HCT116 (cell line): ENCODE measurements at regions not wholly inside any gene's neighbourhood (a gene's known extent, or its start where the extent isn't known, plus 50 kb on each side); places are given as distances from the start of the nearest gene placed in this dataset.

ENCODE experiments used
- ATAC-seq: fragments of 200-7000 bp; cut with Tn5 transposase; 2 replicates; pipeline ENCODE4 v1.9.1; 2020; ENCODE audit warnings: mild to moderate bottlenecking, moderate library complexity
- BruUV-seq: library from RNA; stranded (reverse); fragments of 400-500 nt; replicated peaks from 2 replicates; lab custom pipeline; 2021; lab: Mats Ljungman, UMichigan
- CTCF ChIA-PET: fragments of 300-600 bp; sonication (Branson Sonifier 250); formaldehyde crosslinking; loops from one replicate; lab custom pipeline; 2021; ENCODE audit warnings: antibody characterized with exemption; lab: Charles Lee
- POLR2A ChIA-PET: fragments of 300-600, 350-600 bp; sonication (Branson Sonifier 250); formaldehyde crosslinking; loops from one replicate; lab custom pipeline; 2021; ENCODE audit warnings: antibody characterized with exemption; lab: Charles Lee
- RAD21 ChIA-PET, 2 experiments: fragments of 300-600 bp; sonication (Branson Sonifier 250); formaldehyde crosslinking; loops; one replicate each; lab custom pipeline; 2023; ENCODE audit warnings: low total read pairs in 2 of 2; ENCODE audit not compliant: uncharacterized antibody in 2 of 2, unreplicated experiment in 2 of 2, low non-redundant PET in 1 of 2; lab: Charles Lee
- DNase-seq: peaks from one replicate; pipeline ENCODE4 v3.0.0-alpha.2; 2010; ENCODE audit warnings: low read depth, low spot score
- H2AFZ ChIP-seq: fragments of 200-600 bp; shearing (Covaris generic), sonication (generic); 2 replicates; pipeline ENCODE4 v1.6.1; 2017; ENCODE audit warnings: low read depth, mixed run types, mixed read lengths, antibody characterized with exemption, low read length; ENCODE audit not compliant: poor library complexity, severe bottlenecking
- H3K27ac ChIP-seq: 2 replicates; pipeline ENCODE4 v1.5.1; 2012; ENCODE audit warnings: low read depth, low read length
- H3K27me3 ChIP-seq: fragments of 200-600 bp; sonication (generic); 2 replicates; pipeline ENCODE4 v1.6.1; 2016; ENCODE audit warnings: mixed run types, low read length, mixed read lengths; ENCODE audit not compliant: insufficient read depth
- H3K36me3 ChIP-seq, 2 experiments: fragments of 200-500 bp in 1 of 2; fragments of 200-600 bp in 1 of 2; sonication (Bioruptor generic) in 1 of 2; sonication (generic) in 1 of 2; 2 replicates each; pipeline versions ENCODE4 v1.5.1 to v1.6.1; 2014 to 2016; ENCODE audit warnings: low read length in 2 of 2, inconsistent platforms in 1 of 2, mixed read lengths in 1 of 2, mixed run types in 1 of 2; ENCODE audit not compliant: insufficient read depth in 2 of 2, control insufficient read depth in 1 of 2
- H3K4me1 ChIP-seq, 2 experiments: fragments of 200-600 bp in 1 of 2; sonication (generic) in 1 of 2; 2 replicates each; pipeline versions ENCODE4 v1.5.1 to v1.6.1; 2012 to 2017; ENCODE audit warnings: low read length in 2 of 2, inconsistent platforms in 1 of 2, mild to moderate bottlenecking in 1 of 2, mixed read lengths in 1 of 2, mixed run types in 1 of 2, moderate library complexity in 1 of 2; ENCODE audit not compliant: insufficient read depth in 2 of 2, control insufficient read depth in 1 of 2
- H3K4me2 ChIP-seq: fragments of 200-600 bp; sonication (generic); 2 replicates; pipeline ENCODE4 v1.6.1; 2017; ENCODE audit warnings: mixed run types, low read length, mixed read lengths
- H3K4me3 ChIP-seq, 2 experiments: fragments of 200-600 bp in 1 of 2; sonication (generic) in 1 of 2; replicated peaks in 1 of 2; 2 replicates each; pipeline ENCODE4 v1.5.1; 2011 to 2016; ENCODE audit warnings: low read length in 2 of 2, control low read depth in 1 of 2, low read depth in 1 of 2, mild to moderate bottlenecking in 1 of 2, mixed read lengths in 1 of 2, mixed run types in 1 of 2
- H3K79me2 ChIP-seq: fragments of 200-600 bp; sonication (generic); 2 replicates; pipeline ENCODE4 v1.6.1; 2017; ENCODE audit warnings: mild to moderate bottlenecking, mixed run types, low read length, moderate library complexity, mixed read lengths; ENCODE audit not compliant: insufficient read depth
- H3K9ac ChIP-seq: fragments of 200-600 bp; sonication (generic); 2 replicates; pipeline ENCODE4 v1.6.1; 2016; ENCODE audit warnings: low read length, mixed read lengths
- H3K9me2 ChIP-seq: fragments of 200-600 bp; sonication (generic), shearing (Covaris generic); 2 replicates; pipeline ENCODE4 v1.6.1; 2017; ENCODE audit warnings: mixed run types, mild to moderate bottlenecking, moderate library complexity; ENCODE audit not compliant: insufficient read depth
- H3K9me3 ChIP-seq, 2 experiments: fragments of 200-500 bp in 1 of 2; fragments of 200-600 bp in 1 of 2; sonication (Bioruptor generic) in 1 of 2; sonication (generic) in 1 of 2; 2 replicates each; pipeline ENCODE4 v1.6.1; 2014 to 2017; ENCODE audit warnings: low read length in 2 of 2, mixed read lengths in 2 of 2, inconsistent platforms in 1 of 2, low read depth in 1 of 2, mild to moderate bottlenecking in 1 of 2, mixed run types in 1 of 2, moderate library complexity in 1 of 2; ENCODE audit not compliant: control insufficient read depth in 1 of 2, insufficient read depth in 1 of 2
- H4K20me1 ChIP-seq: fragments of 200-600 bp; sonication (generic), shearing (Covaris generic); 2 replicates; pipeline ENCODE4 v1.6.1; 2017; ENCODE audit warnings: mixed run types, mild to moderate bottlenecking, moderate library complexity; ENCODE audit not compliant: insufficient read depth
- CEBPB ChIP-seq: IDR thresholded peaks from 2 replicates; pipeline ENCODE4 v1.6.1; 2012; ENCODE audit warnings: low read depth
- ELF1 ChIP-seq: IDR thresholded peaks from 2 replicates; pipeline ENCODE4 v1.6.1; 2012; ENCODE audit warnings: low read depth, borderline replicate concordance
- EZH2 ChIP-seq: fragments of 200-600 bp; sonication (generic); IDR thresholded peaks from 2 replicates; pipeline ENCODE4 v1.6.1; 2017; ENCODE audit warnings: antibody characterized with exemption, mixed run types
- FOSL1 ChIP-seq: IDR thresholded peaks from 2 replicates; pipeline ENCODE4 v1.6.1; 2012; ENCODE audit warnings: low read depth
- JUND ChIP-seq: IDR thresholded peaks from 2 replicates; pipeline ENCODE4 v1.6.1; 2012
- POLR2A ChIP-seq: IDR thresholded peaks from 2 replicates; pipeline ENCODE4 v1.7.0; 2011; ENCODE audit warnings: borderline replicate concordance; ENCODE audit not compliant: insufficient read depth, insufficient read length; ENCODE audit errors: extremely low read depth
- RAD21 ChIP-seq: IDR thresholded peaks from 2 replicates; pipeline ENCODE4 v1.6.1; 2012; ENCODE audit warnings: low read depth, mild to moderate bottlenecking
- SIN3A ChIP-seq: IDR thresholded peaks from 2 replicates; pipeline ENCODE4 v1.6.1; 2012; ENCODE audit warnings: low read depth
- SP1 ChIP-seq: IDR thresholded peaks from 2 replicates; pipeline ENCODE4 v1.6.1; 2012; ENCODE audit warnings: low read depth
- SRF ChIP-seq: IDR thresholded peaks from 2 replicates; pipeline ENCODE4 v1.6.1; 2012; ENCODE audit warnings: low read depth
- TCF7L2 ChIP-seq: IDR thresholded peaks from 2 replicates; pipeline ENCODE4 v1.7.0; 2011; ENCODE audit warnings: borderline replicate concordance, inconsistent platforms; ENCODE audit not compliant: insufficient read depth, insufficient read length; ENCODE audit errors: extremely low read depth
- ZNF274 ChIP-seq: fragments of 200-500 bp; sonication (Bioruptor generic); IDR thresholded peaks from 2 replicates; pipeline ENCODE4 v1.6.1; 2014; ENCODE audit warnings: mild to moderate bottlenecking, low read depth, low read length, inconsistent platforms
- intact Hi-C: fragments of 100-400 bp; cut with micrococcal nuclease; formaldehyde crosslinking; loops from 2 replicates; pipeline ENCODE4 v1.10.0; 2022
- TF ChIP-seq, protein P1 (sequence below): IDR thresholded peaks from 2 replicates; pipeline ENCODE4 v1.6.1; 2011; ENCODE audit warnings: mild to moderate bottlenecking, low read length, moderate library complexity; ENCODE audit not compliant: insufficient replicate concordance; ENCODE audit errors: extremely low read depth
- TF ChIP-seq, protein P2 (sequence below): IDR thresholded peaks from 2 replicates; pipeline ENCODE4 v1.6.1; 2012
- TF ChIP-seq, protein P3 (sequence below): IDR thresholded peaks from 2 replicates; pipeline ENCODE4 v1.6.1; 2012
- TF ChIP-seq, protein P4 (sequence below), 3 experiments: fragments of 200-600 bp in 1 of 3; sonication (generic) in 1 of 3; IDR thresholded peaks in 2 of 3; conservative IDR thresholded peaks in 1 of 3; 2 replicates each; pipeline ENCODE4 v1.5.1; 2012 to 2017; ENCODE audit warnings: low read depth in 2 of 3, low read length in 2 of 3, antibody characterized with exemption in 1 of 3, borderline replicate concordance in 1 of 3, control low read depth in 1 of 3, mild to moderate bottlenecking in 1 of 3, mixed read lengths in 1 of 3, mixed run types in 1 of 3, moderate library complexity in 1 of 3; ENCODE audit not compliant: insufficient read depth in 1 of 3
- TF ChIP-seq, protein P5 (sequence below): IDR thresholded peaks from 2 replicates; pipeline ENCODE4 v1.6.1; 2012; ENCODE audit warnings: low read depth

DNA sequence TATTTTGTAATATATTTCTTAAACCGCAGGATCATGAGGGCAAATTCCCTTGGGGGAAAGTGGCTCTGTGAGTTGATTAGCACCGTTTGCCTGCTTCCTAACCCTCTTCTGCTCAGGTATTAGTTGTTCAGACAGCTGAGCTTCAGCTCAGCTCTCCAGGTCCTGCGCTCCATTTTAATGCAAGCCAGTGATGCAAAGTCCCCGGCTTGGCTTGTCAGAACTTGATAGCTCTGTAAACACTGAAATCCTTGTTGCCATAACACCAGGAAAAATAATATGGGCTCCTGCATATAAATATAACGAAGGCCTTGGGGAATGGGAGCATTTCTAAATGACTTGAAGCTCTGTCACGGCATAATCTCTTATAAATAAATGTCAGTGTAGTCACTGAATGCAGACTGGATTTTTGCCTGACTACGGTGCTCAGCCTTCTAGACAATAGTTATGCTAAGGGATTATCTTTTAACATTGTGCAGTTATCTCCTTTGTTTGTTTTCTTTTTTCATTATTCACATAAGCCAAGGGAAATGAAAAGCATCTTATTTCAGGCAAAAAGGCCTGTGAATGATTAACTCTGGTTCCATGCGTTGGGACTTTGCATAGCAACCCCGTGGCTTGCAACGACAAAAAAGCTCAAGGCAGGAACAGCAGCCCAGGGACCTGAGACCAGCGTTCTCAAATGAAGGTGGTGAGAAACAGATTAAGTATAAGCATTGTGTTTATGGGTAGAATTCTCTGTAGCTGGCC is 253.2 kb downstream of the SPRY1 start:
- Histone ChIP-seq H4K20me1 (no peaks in the 10 kb centered on the region), H2AFZ (no peak overlapping the region), H3K4me1 (no peaks in the 10 kb centered on the region), H3K27me3 (no peaks in the 10 kb centered on the region), H3K27ac (no peak overlapping the region), H3K9me3 (no peaks in the 10 kb centered on the region), H3K9ac (no peak overlapping the region), H3K36me3 (no peaks in the 10 kb centered on the region), H3K79me2 (no peaks in the 10 kb centered on the region), H3K4me3 (no peak overlapping the region), H3K9me2 (no peaks in the 10 kb centered on the region), H3K4me2 (no peak overlapping the region)
- RAD21 ChIA-PET: no interaction called here
- POLR2A ChIA-PET: no interaction called here
- no TSS peak for BruUV-seq
- intact Hi-C loops: no loop called here
- ATAC-seq (no peak), DNase-seq (no peak)
- CTCF ChIA-PET: no interaction called here
- TF ChIP-seq TCF7L2 (no peak), SIN3A (no peak), CEBPB (no peak), JUND (no peak), SP1 (no peak), RAD21 (no peak), ELF1 (no peak), SRF (no peak), FOSL1 (no peak), ZNF274 (no peak), EZH2 (no peak), POLR2A (no peak)
- TF ChIP-seq, protein P1, sequence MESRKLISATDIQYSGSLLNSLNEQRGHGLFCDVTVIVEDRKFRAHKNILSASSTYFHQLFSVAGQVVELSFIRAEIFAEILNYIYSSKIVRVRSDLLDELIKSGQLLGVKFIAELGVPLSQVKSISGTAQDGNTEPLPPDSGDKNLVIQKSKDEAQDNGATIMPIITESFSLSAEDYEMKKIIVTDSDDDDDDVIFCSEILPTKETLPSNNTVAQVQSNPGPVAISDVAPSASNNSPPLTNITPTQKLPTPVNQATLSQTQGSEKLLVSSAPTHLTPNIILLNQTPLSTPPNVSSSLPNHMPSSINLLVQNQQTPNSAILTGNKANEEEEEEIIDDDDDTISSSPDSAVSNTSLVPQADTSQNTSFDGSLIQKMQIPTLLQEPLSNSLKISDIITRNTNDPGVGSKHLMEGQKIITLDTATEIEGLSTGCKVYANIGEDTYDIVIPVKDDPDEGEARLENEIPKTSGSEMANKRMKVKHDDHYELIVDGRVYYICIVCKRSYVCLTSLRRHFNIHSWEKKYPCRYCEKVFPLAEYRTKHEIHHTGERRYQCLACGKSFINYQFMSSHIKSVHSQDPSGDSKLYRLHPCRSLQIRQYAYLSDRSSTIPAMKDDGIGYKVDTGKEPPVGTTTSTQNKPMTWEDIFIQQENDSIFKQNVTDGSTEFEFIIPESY: no peak
- TF ChIP-seq, protein P2, sequence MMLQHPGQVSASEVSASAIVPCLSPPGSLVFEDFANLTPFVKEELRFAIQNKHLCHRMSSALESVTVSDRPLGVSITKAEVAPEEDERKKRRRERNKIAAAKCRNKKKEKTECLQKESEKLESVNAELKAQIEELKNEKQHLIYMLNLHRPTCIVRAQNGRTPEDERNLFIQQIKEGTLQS: no peak
- TF ChIP-seq, protein P3, sequence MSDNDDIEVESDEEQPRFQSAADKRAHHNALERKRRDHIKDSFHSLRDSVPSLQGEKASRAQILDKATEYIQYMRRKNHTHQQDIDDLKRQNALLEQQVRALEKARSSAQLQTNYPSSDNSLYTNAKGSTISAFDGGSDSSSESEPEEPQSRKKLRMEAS: no peak
- TF ChIP-seq, protein P4, sequence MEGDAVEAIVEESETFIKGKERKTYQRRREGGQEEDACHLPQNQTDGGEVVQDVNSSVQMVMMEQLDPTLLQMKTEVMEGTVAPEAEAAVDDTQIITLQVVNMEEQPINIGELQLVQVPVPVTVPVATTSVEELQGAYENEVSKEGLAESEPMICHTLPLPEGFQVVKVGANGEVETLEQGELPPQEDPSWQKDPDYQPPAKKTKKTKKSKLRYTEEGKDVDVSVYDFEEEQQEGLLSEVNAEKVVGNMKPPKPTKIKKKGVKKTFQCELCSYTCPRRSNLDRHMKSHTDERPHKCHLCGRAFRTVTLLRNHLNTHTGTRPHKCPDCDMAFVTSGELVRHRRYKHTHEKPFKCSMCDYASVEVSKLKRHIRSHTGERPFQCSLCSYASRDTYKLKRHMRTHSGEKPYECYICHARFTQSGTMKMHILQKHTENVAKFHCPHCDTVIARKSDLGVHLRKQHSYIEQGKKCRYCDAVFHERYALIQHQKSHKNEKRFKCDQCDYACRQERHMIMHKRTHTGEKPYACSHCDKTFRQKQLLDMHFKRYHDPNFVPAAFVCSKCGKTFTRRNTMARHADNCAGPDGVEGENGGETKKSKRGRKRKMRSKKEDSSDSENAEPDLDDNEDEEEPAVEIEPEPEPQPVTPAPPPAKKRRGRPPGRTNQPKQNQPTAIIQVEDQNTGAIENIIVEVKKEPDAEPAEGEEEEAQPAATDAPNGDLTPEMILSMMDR (IDR thresholded peaks at IDR 0.05 in 2 of 3, conservative IDR thresholded peaks at IDR 0.05 in 1 of 3; ENCODE audit: borderline replicate concordance in 1 of 3, insufficient read depth in 1 of 3, low read depth in 2 of 3, low read length in 2 of 3): no peak
- TF ChIP-seq, protein P5, sequence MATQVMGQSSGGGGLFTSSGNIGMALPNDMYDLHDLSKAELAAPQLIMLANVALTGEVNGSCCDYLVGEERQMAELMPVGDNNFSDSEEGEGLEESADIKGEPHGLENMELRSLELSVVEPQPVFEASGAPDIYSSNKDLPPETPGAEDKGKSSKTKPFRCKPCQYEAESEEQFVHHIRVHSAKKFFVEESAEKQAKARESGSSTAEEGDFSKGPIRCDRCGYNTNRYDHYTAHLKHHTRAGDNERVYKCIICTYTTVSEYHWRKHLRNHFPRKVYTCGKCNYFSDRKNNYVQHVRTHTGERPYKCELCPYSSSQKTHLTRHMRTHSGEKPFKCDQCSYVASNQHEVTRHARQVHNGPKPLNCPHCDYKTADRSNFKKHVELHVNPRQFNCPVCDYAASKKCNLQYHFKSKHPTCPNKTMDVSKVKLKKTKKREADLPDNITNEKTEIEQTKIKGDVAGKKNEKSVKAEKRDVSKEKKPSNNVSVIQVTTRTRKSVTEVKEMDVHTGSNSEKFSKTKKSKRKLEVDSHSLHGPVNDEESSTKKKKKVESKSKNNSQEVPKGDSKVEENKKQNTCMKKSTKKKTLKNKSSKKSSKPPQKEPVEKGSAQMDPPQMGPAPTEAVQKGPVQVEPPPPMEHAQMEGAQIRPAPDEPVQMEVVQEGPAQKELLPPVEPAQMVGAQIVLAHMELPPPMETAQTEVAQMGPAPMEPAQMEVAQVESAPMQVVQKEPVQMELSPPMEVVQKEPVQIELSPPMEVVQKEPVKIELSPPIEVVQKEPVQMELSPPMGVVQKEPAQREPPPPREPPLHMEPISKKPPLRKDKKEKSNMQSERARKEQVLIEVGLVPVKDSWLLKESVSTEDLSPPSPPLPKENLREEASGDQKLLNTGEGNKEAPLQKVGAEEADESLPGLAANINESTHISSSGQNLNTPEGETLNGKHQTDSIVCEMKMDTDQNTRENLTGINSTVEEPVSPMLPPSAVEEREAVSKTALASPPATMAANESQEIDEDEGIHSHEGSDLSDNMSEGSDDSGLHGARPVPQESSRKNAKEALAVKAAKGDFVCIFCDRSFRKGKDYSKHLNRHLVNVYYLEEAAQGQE: no peak
